B cell (primary cell): ENCODE measurements at regions not wholly inside any gene's neighbourhood (a gene's known extent, or its start where the extent isn't known, plus 50 kb on each side); places are given as distances from the start of the nearest gene placed in this dataset.

Experiments used
- ATAC-seq: fragments of 200-7000 bp; cut with Tn5 transposase; one replicate; pipeline ENCODE4 v1.10.0; 2021; ENCODE audit warnings: low read depth, mild to moderate bottlenecking, moderate number of reproducible peaks, moderate library complexity
- CTCF ChIA-PET: fragments of 350-600 bp; sonication (Branson Sonifier 250); formaldehyde crosslinking; loops from one replicate; lab custom pipeline; 2021; ENCODE audit warnings: antibody characterized with exemption, inconsistent platforms; lab: Charles Lee
- POLR2A ChIA-PET: fragments of 350-600 bp; sonication (Branson Sonifier 250); formaldehyde crosslinking; loops from one replicate; lab custom pipeline; 2021; ENCODE audit warnings: antibody characterized with exemption; lab: Charles Lee
- DNase-seq: peaks from one replicate; pipeline ENCODE4 v3.0.0; 2013
- H2AFZ ChIP-seq: 2 replicates; pipeline ENCODE4 v1.6.1; 2012; ENCODE audit warnings: mild to moderate bottlenecking, low read depth, low read length; ENCODE audit not compliant: insufficient read depth, poor library complexity, severe bottlenecking
- H3K27ac ChIP-seq, 2 donors: 1 replicate in 1 of 2; 2 replicates in 1 of 2; pipeline ENCODE4 v1.5.1; 2012 to 2013; ENCODE audit warnings: low read length in 2 of 2, mild to moderate bottlenecking in 2 of 2, moderate library complexity in 1 of 2
- H3K27me3 ChIP-seq, 4 experiments: fragments of 200-600 bp in 1 of 4; sonication (generic) in 1 of 4; replicated peaks in 1 of 4; 1 replicate in 2 of 4; 2 replicates in 2 of 4; pipeline versions ENCODE4 v1.6.1 to v1.7.0; 2013 to 2016; ENCODE audit warnings: low read length in 3 of 4, mild to moderate bottlenecking in 2 of 4, mixed read lengths in 1 of 4, moderate library complexity in 1 of 4; ENCODE audit not compliant: insufficient read depth in 4 of 4, control insufficient read depth in 3 of 4; ENCODE audit errors: control extremely low read depth in 1 of 4
- H3K36me3 ChIP-seq, 2 experiments: replicated peaks in 1 of 2; 1 replicate in 1 of 2; 2 replicates in 1 of 2; pipeline versions ENCODE4 v1.6.1 to v1.7.1; 2013; ENCODE audit warnings: low read length in 1 of 2; ENCODE audit not compliant: insufficient read depth in 2 of 2, control insufficient read depth in 1 of 2; ENCODE audit errors: control extremely low read depth in 1 of 2, extremely low read depth in 1 of 2
- H3K4me1 ChIP-seq, 2 donors: fragments of 200-600 bp in 1 of 2; sonication (generic) in 1 of 2; 1 replicate in 1 of 2; 2 replicates in 1 of 2; pipeline versions ENCODE4 v1.5.1 to v1.6.1; 2013 to 2017; ENCODE audit warnings: low read length in 2 of 2; ENCODE audit not compliant: control insufficient read depth in 2 of 2, insufficient read depth in 2 of 2
- H3K4me2 ChIP-seq: replicated peaks from 2 replicates; pipeline ENCODE3; 2012; ENCODE audit warnings: mild to moderate bottlenecking, low read depth, low read length; ENCODE audit not compliant: poor library complexity, severe bottlenecking
- H3K4me3 ChIP-seq, 5 experiments: fragments of 200-600 bp in 1 of 5; sonication (generic) in 1 of 5; 1 replicate in 3 of 5; 2 replicates in 2 of 5; pipeline versions ENCODE4 v1.5.1 to v1.7.0; 2011 to 2016; ENCODE audit warnings: low read length in 4 of 5, mild to moderate bottlenecking in 4 of 5, low read depth in 2 of 5, control low read depth in 1 of 5, moderate library complexity in 1 of 5; ENCODE audit not compliant: insufficient read depth in 1 of 5; ENCODE audit errors: control extremely low read depth in 1 of 5, extremely low read depth in 1 of 5
- H3K79me2 ChIP-seq: fragments of 200-600 bp; sonication (generic); one replicate; pipeline ENCODE4 v1.6.0; 2016; ENCODE audit warnings: low read length; ENCODE audit not compliant: control insufficient read depth, insufficient read depth
- H3K9ac ChIP-seq: fragments of 200-600 bp; sonication (generic); 2 replicates; pipeline ENCODE4 v1.6.1; 2017; ENCODE audit warnings: mild to moderate bottlenecking, low read length, moderate library complexity
- H3K9me3 ChIP-seq, 3 donors: one replicate each; pipeline versions ENCODE4 v1.6.1 to v1.7.1; 2013; ENCODE audit warnings: low read length in 2 of 3; ENCODE audit not compliant: control insufficient read depth in 2 of 3, insufficient read depth in 1 of 3; ENCODE audit errors: control extremely low read depth in 1 of 3
- H4K20me1 ChIP-seq: 2 replicates; pipeline ENCODE4 v1.6.0; 2012; ENCODE audit warnings: mild to moderate bottlenecking, low read length; ENCODE audit not compliant: insufficient read depth, control insufficient read depth, poor library complexity, severe bottlenecking
- H3K27ac Mint-ChIP-seq: one replicate; pipeline ENCODE4 v1.8.0; 2021; ENCODE audit warnings: mixed read lengths
- H3K27me3 Mint-ChIP-seq: one replicate; pipeline ENCODE4 v1.8.0; 2021; ENCODE audit warnings: mixed read lengths
- H3K4me1 Mint-ChIP-seq: one replicate; pipeline ENCODE4 v1.8.0; 2021; ENCODE audit warnings: mixed read lengths
- H3K4me3 Mint-ChIP-seq: one replicate; pipeline ENCODE4 v1.8.0; 2021; ENCODE audit warnings: mixed read lengths
- H3K9me3 Mint-ChIP-seq: one replicate; pipeline ENCODE4 v1.8.0; 2022; ENCODE audit warnings: mixed read lengths; ENCODE audit not compliant: insufficient read depth
- EZH2 ChIP-seq: IDR thresholded peaks from 2 replicates; pipeline ENCODE4 v1.6.1; 2012; ENCODE audit warnings: borderline replicate concordance, low read depth, mild to moderate bottlenecking, moderate library complexity, low read length; ENCODE audit not compliant: insufficient read depth, poor library complexity, severe bottlenecking
- WGBS: methylation state at CpG from one replicate; pipeline ENCODE4 v1.1.5; 2013; ENCODE audit warnings: missing lambda C conversion rate; ENCODE audit not compliant: insufficient coverage; 5-methylcytosine and 5-hydroxymethylcytosine counted together
- intact Hi-C: fragments of 100-400 bp; cut with micrococcal nuclease; formaldehyde crosslinking; loops from one replicate; pipeline ENCODE4 v1.10.0; 2022
- TF ChIP-seq, protein P1 (sequence below): fragments of 200-600 bp; IDR thresholded peaks from one replicate; pipeline ENCODE4 v1.8.0; 2022; ENCODE audit warnings: antibody characterized with exemption, mild to moderate bottlenecking

DNA sequence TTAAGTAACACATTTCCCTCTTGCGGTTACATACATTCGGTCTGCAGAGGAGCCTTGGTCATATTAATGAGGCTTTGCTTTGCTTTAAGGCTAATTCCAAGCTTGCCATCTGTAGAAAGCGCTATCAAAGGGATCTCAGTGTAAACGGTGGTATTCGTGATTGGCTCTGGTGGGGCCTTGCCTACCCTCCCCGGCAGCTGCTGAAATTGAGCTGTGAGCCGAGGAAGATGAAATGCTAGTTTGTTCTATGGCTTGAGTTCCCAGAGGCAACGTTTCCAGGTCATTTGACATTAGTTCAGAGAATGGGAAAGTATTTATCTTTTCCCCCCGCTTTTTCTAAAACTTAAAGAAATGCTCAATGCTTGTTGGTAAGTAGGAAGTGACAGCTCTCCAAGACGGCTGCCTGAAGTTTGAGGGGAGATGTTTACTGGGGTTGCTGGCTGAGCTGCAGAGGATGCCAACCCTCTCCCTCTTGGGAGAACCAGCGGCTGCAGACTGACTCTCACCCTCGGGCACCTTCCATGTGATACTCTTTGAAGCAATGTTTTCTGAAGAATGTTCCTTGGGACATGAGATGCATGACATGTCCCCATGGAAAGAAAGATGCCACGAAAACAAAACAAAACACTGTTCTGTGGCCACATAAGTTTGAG lies 458.7 kb upstream of the EEF2KMT start:
- H3K4me2 ChIP-seq = no peak overlapping the region
- H3K27me3 ChIP-seq = no peaks in the 10 kb centered on the region
- Mint-ChIP-seq H3K9me3 (peaks cover 6% of the 10 kb centered on the region), H3K4me3 (no peak overlapping the region), H3K27ac (no peak overlapping the region), H3K27me3 (no peaks in the 10 kb centered on the region), H3K4me1 (no peaks in the 10 kb centered on the region)
- no peaks in the 10 kb centered on the region for H3K79me2 ChIP-seq
- H3K4me3 ChIP-seq = no peak overlapping the region
- H3K9me3 ChIP-seq = peaks cover 0 to 21% (median 0%) of the 10 kb centered on the region in 3 donors
- no peak for ATAC-seq
- H3K36me3 ChIP-seq = no peaks in the 10 kb centered on the region
- H3K4me1 ChIP-seq = no peaks in the 10 kb centered on the region
- H3K27ac ChIP-seq = no peak overlapping the region
- WGBS = 86% methylated on average over 7 of the region's 13 CpGs
- TF ChIP-seq, protein P1, sequence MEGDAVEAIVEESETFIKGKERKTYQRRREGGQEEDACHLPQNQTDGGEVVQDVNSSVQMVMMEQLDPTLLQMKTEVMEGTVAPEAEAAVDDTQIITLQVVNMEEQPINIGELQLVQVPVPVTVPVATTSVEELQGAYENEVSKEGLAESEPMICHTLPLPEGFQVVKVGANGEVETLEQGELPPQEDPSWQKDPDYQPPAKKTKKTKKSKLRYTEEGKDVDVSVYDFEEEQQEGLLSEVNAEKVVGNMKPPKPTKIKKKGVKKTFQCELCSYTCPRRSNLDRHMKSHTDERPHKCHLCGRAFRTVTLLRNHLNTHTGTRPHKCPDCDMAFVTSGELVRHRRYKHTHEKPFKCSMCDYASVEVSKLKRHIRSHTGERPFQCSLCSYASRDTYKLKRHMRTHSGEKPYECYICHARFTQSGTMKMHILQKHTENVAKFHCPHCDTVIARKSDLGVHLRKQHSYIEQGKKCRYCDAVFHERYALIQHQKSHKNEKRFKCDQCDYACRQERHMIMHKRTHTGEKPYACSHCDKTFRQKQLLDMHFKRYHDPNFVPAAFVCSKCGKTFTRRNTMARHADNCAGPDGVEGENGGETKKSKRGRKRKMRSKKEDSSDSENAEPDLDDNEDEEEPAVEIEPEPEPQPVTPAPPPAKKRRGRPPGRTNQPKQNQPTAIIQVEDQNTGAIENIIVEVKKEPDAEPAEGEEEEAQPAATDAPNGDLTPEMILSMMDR = no peak
- no peak for TF ChIP-seq EZH2
- DNase-seq = no peak
- no peak overlapping the region for H3K9ac ChIP-seq
- no peaks in the 10 kb centered on the region for H4K20me1 ChIP-seq
- no peak overlapping the region for H2AFZ ChIP-seq
- intact Hi-C loops = no loop called here
- POLR2A ChIA-PET = no interaction called here
- CTCF ChIA-PET = no interaction called here

GRCh38 chr16:5551909-5552308 lies 454.3 kb upstream of the EEF2KMT start:
- no peaks in the 10 kb centered on the region for H3K9me3 Mint-ChIP-seq
- ATAC-seq (no peak), DNase-seq (no peak)
- no peak overlapping the region for H3K27ac Mint-ChIP-seq
- Histone ChIP-seq H3K27ac (no peak overlapping the region), H4K20me1 (no peaks in the 10 kb centered on the region), H3K36me3 (no peaks in the 10 kb centered on the region), H3K9ac (no peak overlapping the region), H3K4me3 (no peak overlapping the region), H3K27me3 (no peaks in the 10 kb centered on the region), H3K4me2 (no peak overlapping the region), H3K79me2 (no peaks in the 10 kb centered on the region), H3K4me1 (no peaks in the 10 kb centered on the region), H2AFZ (no peak overlapping the region), H3K9me3 (peaks cover 0 to 7% (median 0%) of the 10 kb centered on the region in 3 donors)
- no peaks in the 10 kb centered on the region for H3K27me3 Mint-ChIP-seq
- H3K4me1 Mint-ChIP-seq = no peaks in the 10 kb centered on the region
- 75% methylated on average over 1 of the region's 7 CpGs for WGBS
- CTCF ChIA-PET = no interaction called here
- TF ChIP-seq, protein P1 = no peak
- no peak for TF ChIP-seq EZH2
- intact Hi-C loops = no loop called here
- POLR2A ChIA-PET = no interaction called here
- no peak overlapping the region for H3K4me3 Mint-ChIP-seq
